Fibroblast of gingiva (primary cell): ENCODE measurements at regions not wholly inside any gene's neighbourhood (a gene's known extent, or its start where the extent isn't known, plus 50 kb on each side); places are given as distances from the start of the nearest gene placed in this dataset.

Source experiments
- DNase-seq: peaks from one replicate; pipeline ENCODE4 v3.0.0-alpha.2; 2011; ENCODE audit warnings: low read depth

DNA sequence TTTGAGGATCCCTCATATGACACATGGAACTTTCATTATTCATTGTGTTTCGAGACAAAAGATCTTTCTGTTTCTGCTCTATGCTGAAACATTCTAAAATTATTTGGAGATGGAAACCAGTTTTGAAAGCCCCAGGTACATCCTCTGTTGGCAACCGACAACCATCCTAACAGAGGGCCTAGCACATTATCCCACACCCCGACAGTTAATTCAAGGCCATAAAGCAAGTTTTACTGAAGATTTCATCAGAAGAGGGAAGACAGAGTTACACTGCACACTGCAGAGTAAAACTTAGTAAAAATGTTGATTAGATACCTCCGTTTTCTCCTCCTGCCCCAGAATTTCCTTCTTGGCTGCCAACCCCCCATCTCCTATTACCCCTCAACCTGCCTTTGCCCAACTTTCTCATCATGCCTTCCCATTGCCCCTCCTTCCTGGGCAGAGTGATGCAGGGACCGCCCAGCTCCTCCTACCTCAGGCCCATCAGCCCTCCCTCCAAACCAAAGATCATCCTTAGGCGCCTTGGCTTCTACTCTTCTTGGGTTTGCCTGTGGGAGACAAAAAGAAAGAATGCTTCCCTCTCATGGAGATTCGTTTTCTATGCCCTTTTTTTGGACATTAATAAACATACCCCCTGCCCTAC, 52.9 kb upstream of the CITED4 start:
- DNase-seq, result no peak

DNA sequence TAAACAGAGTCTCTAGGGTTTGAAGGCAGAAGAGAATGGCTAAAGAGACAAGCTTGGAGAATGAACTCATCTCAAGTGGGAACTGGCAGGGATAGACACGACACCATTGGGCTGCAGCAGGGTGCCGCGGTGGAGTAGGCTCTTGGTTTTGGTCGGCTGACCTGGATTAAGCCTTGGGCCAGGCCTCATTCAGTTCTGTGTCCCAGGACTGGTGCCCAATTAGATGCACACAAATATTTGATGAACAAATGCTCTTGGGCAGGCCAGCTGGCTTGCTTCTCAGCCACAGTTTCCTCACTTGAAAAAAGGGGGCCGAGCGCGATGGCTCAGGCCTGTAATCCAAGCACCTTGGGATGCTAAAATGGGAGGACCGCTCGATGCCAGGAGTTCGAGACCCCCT, 53.4 kb upstream of the CITED4 start:
- no peak for DNase-seq

- DNase-seq, result no peak
These were observed 56.0 kb upstream of the CITED4 start for GRCh38 chr1:40917995-40918711.

GRCh38 chr1:40919475-40920011, 57.4 kb upstream of the CITED4 start:
- no peak for DNase-seq

GRCh38 chr1:40921522-40921921, 58.0 kb upstream of the CTPS1 start:
- DNase-seq, result no peak

- no peak for DNase-seq
These were observed 57.4 kb upstream of the CTPS1 start for GRCh38 chr1:40921981-40922677.

GRCh38 chr1:40922969-40923368, 56.5 kb upstream of the CTPS1 start:
- DNase-seq, result no peak

GRCh38 chr1:40923511-40924020, 55.9 kb upstream of the CTPS1 start:
- no peak for DNase-seq

DNA sequence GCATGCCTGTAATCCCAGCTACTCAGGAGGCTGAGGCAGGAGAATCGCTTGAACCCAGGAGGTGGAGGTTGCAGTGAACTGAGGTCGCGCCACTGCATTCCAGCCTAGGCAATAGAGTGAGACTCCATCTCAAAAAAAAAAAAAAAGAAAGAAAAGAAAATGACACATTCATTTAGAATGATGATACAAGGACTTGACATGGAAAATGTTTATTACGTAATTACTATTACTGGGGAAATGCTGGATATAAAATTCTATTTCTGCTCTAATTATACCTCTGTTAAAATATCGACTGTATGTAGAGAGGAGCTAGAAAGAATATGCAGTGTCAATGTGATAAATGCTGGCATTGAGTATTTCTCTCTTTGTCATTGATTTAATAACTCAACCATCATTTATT, 54.7 kb upstream of the CTPS1 start:
- no peak for DNase-seq

GRCh38 chr1:40925834-40926410, 53.6 kb upstream of the CTPS1 start:
- no peak for DNase-seq

DNA sequence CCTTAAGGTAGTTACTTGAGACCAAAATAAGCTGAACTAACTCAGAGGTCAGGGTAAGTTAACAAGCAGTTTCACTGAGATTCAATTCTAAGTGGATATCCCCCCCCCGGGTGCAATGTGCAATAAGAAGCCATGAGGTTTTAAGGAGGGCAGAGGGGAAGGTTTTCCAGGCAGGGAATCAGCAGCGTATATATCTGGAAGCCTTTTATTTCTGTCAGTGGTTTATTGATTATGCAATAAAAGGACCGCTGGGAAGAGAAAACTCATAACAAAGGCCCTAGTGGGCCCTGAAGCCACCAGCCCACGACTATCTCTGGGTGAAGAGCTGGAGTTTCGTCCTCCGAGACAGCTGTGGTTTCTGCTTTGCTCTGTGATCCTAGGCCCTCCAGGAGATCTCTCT, 53.1 kb upstream of the CTPS1 start:
- peak; percentile 62 for DNase-seq

- no peak for DNase-seq
These were observed 51.7 kb upstream of the CTPS1 start for GRCh38 chr1:40927781-40928180.

DNA sequence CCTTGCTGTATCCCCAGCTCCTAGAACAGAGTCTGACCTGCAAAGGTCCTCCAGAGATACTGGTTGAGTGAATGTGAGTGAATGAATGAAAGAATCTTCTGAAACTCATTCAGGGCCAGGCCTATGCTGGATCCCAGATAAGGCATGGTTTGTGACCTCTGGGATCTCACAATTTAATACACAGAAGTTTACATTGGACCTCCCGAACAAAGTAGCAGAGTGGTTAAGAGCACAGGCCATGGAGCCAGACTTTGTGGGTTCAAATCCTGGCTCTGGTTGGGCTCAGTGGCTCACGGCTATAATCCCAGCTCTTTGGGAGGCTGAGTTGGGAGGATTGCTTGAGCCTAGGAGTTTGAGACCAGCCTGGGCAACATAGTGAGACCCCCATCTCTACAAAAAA, 50.8 kb upstream of the CTPS1 start:
- DNase-seq, result no peak

DNA sequence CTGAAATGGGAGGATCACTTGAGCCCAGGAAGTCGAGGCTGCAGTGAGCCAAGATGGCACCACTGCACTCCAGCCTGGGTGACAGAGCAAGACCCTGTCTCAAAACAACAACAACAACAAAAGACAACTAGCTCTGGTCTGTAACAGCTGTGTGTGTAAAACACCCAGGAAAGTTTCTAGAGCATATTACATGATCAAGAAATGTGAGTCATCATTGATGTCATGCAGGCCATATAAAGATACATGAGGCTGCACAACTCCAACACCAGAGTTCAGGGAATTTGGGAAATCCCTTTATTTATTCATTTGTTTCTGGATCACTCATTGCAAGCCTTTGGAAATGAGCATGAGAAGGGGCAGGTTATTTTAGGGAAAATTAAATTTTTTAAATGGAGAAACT, 50.3 kb upstream of the CTPS1 start:
- DNase-seq, result no peak
